ENCODE measurements at regions not wholly inside any gene's neighbourhood (a gene's known extent, or its start where the extent isn't known, plus 50 kb on each side); places are given as distances from the start of the nearest gene placed in this dataset.

DNA sequence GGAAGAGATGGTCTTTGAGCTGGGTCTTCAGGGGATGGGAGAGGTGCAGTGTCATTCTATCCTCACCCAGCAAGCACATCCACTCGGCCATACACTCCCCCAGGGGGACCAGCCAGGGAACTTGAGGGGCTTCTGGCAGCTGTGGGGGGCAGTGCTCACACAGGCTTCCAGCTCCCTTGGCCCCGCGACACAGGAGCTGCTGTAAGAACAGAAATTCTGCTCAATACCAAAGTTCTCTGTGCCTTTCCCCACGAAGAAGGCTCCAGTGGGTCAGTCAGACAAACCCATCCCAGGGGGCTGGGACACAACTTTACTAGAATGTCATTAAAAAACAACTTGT is 289.1 kb upstream of the RTL1 start:
- CTCF ChIA-PET = no interaction called here
- Mint-ChIP-seq H3K9me3 (no peaks in the 10 kb centered on the region), H3K4me1 (ENCODE audit: low read depth) (no peaks in the 10 kb centered on the region), H3K36me3 (ENCODE audit: low read depth) (no peaks in the 10 kb centered on the region), H3K27me3 (no peaks in the 10 kb centered on the region), H3K4me3 (no peak overlapping the region), H3K27ac (no peak overlapping the region)
- DNase-seq = no peak
- Histone ChIP-seq H3K27ac (ENCODE audit: low read depth in 1 of 2, low read length in 2 of 2) (no peak overlapping the region), H3K4me3 (ENCODE audit: low read length) (no peak overlapping the region), H3K36me3 (ENCODE audit: insufficient read depth, low read length) (no peaks in the 10 kb centered on the region), H3K4me1 (ENCODE audit: insufficient read depth, low read length) (no peaks in the 10 kb centered on the region), H3K9me3 (ENCODE audit: control insufficient read depth in 1 of 2, insufficient read depth in 1 of 2, low read length in 2 of 2) (no peaks in the 10 kb centered on the region), H3K27me3 (ENCODE audit: control insufficient read depth in 1 of 2, insufficient read depth in 2 of 2, low read length in 2 of 2) (no peaks in the 10 kb centered on the region)
- TF ChIP-seq, protein P1, sequence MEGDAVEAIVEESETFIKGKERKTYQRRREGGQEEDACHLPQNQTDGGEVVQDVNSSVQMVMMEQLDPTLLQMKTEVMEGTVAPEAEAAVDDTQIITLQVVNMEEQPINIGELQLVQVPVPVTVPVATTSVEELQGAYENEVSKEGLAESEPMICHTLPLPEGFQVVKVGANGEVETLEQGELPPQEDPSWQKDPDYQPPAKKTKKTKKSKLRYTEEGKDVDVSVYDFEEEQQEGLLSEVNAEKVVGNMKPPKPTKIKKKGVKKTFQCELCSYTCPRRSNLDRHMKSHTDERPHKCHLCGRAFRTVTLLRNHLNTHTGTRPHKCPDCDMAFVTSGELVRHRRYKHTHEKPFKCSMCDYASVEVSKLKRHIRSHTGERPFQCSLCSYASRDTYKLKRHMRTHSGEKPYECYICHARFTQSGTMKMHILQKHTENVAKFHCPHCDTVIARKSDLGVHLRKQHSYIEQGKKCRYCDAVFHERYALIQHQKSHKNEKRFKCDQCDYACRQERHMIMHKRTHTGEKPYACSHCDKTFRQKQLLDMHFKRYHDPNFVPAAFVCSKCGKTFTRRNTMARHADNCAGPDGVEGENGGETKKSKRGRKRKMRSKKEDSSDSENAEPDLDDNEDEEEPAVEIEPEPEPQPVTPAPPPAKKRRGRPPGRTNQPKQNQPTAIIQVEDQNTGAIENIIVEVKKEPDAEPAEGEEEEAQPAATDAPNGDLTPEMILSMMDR (IDR thresholded peaks at IDR 0.05) = no peak
- POLR2A ChIA-PET = no interaction called here
- ATAC-seq (ENCODE audit: poor library complexity) = no peak
- intact Hi-C loops (cut with DNase I, micrococcal nuclease) = no loop called here

DNA sequence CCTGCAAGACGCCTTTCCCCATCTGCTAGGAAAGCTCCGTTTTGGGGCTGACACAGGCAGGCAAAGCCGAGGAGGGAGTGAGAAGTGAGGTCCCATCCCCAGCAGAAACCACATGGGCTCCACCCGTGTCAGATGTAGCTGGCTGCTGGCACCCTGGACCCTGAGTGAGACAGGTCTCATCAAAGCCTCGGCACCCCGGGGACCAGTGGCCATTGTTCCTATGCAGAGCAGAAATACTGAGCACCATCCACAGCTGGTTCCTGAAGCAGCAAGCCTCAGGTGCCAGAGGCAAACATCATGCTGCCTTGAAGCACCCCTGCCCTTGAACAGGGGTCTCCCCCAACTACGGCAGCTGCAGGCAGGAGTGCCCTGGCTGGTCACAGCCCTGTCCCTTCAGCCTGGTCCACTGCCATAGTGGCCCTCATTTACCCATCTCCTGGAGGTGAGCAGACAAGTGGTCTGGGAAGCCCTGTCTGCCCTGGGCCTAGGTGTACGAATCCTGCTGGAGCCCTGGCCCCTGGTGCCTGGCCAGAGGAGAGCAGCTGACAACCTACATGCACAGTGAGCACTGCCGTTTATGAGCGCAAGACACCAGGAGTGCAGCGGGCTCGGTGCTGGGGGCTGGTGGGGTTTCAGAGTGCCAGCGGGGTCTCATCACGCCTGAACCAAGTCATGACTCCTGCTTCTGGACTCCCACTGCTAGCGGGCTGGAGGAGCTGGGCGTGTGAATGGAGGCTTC is 289.8 kb upstream of the RTL1 start:
- no peaks in the 10 kb centered on the region for H3K9me3 Mint-ChIP-seq
- H3K36me3 ChIP-seq (ENCODE audit: insufficient read depth, low read length) = no peaks in the 10 kb centered on the region
- H3K27ac Mint-ChIP-seq = no peak overlapping the region
- POLR2A ChIA-PET = no interaction called here
- intact Hi-C loops (cut with DNase I, micrococcal nuclease) = no loop called here
- ATAC-seq (ENCODE audit: poor library complexity) (no peak), DNase-seq (no peak)
- H3K27me3 ChIP-seq (ENCODE audit: control insufficient read depth in 1 of 2, insufficient read depth in 2 of 2, low read length in 2 of 2) = no peaks in the 10 kb centered on the region
- no peak overlapping the region for H3K4me3 ChIP-seq (ENCODE audit: low read length)
- CTCF ChIA-PET = no interaction called here
- H3K9me3 ChIP-seq (ENCODE audit: control insufficient read depth in 1 of 2, insufficient read depth in 1 of 2, low read length in 2 of 2) = no peaks in the 10 kb centered on the region
- TF ChIP-seq, protein P1 (IDR thresholded peaks at IDR 0.05) = no peak
- no peaks in the 10 kb centered on the region for H3K27me3 Mint-ChIP-seq
- H3K4me1 Mint-ChIP-seq (ENCODE audit: low read depth) = no peaks in the 10 kb centered on the region
- no peaks in the 10 kb centered on the region for H3K36me3 Mint-ChIP-seq (ENCODE audit: low read depth)
- H3K4me3 Mint-ChIP-seq = no peak overlapping the region
- H3K4me1 ChIP-seq (ENCODE audit: insufficient read depth, low read length) = no peaks in the 10 kb centered on the region
- no peak overlapping the region for H3K27ac ChIP-seq (ENCODE audit: low read depth in 1 of 2, low read length in 2 of 2)

DNA sequence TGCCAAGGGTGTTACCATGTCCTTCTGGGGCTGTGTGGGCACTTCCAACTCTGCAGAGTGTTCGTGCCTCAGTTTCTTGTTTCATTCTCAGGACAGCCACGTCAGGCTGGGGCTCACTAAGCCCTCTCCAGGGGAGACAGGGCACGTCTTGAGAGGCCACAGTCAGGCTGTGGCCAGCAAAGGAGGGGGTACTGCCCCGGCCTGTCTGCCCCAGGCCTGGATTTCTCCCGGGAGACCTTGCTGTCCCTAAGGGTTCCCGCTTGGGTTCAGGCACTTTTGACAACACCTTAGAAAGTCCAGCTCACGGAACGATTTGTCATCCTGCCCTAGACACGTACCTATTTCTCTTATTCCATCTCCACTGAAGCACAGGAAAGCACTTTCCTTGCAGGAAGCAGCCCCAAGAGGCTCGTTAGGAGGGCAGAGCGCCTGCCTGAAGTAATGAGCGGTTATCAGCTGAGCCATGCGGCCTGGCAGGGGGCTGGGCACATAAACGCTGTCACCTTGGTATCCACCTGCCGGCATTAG is 290.4 kb upstream of the RTL1 start:
- no peak overlapping the region for H3K4me3 ChIP-seq (ENCODE audit: low read length)
- no peaks in the 10 kb centered on the region for H3K9me3 ChIP-seq (ENCODE audit: control insufficient read depth in 1 of 2, insufficient read depth in 1 of 2, low read length in 2 of 2)
- H3K27ac ChIP-seq (ENCODE audit: low read depth in 1 of 2, low read length in 2 of 2) = no peak overlapping the region
- Mint-ChIP-seq H3K9me3 (no peaks in the 10 kb centered on the region), H3K36me3 (ENCODE audit: low read depth) (no peaks in the 10 kb centered on the region), H3K27ac (no peak overlapping the region), H3K4me1 (ENCODE audit: low read depth) (no peaks in the 10 kb centered on the region), H3K27me3 (no peaks in the 10 kb centered on the region), H3K4me3 (no peak overlapping the region)
- H3K4me1 ChIP-seq (ENCODE audit: insufficient read depth, low read length) = no peaks in the 10 kb centered on the region
- no peaks in the 10 kb centered on the region for H3K36me3 ChIP-seq (ENCODE audit: insufficient read depth, low read length)
- intact Hi-C loops (cut with DNase I, micrococcal nuclease) = no loop called here
- no peak for DNase-seq
- ATAC-seq (ENCODE audit: poor library complexity) = no peak
- ChIA-PET CTCF (no interaction called here), POLR2A (no interaction called here)
- TF ChIP-seq, protein P1 (IDR thresholded peaks at IDR 0.05) = no peak
- no peaks in the 10 kb centered on the region for H3K27me3 ChIP-seq (ENCODE audit: control insufficient read depth in 1 of 2, insufficient read depth in 2 of 2, low read length in 2 of 2)

Measured in CD4-positive, alpha-beta T cell (primary cell).